T-helper 17 cell (primary cell): ENCODE measurements at regions not wholly inside any gene's neighbourhood (a gene's known extent, or its start where the extent isn't known, plus 50 kb on each side); places are given as distances from the start of the nearest gene placed in this dataset.

Experiments
- ATAC-seq: fragments of 150-1000 bp; cut with Tn5 transposase; 2 replicates; pipeline ENCODE4 v1.10.0; 2021; ENCODE audit warnings: mild to moderate bottlenecking, moderate library complexity
- DNase-seq, 3 donors: peaks; one replicate each; pipeline versions ENCODE4 v3.0.0 to v3.0.0-alpha.2; 2020 to 2021
- H3K9me3 ChIP-seq: one replicate; pipeline ENCODE4 v1.7.0; 2013; ENCODE audit warnings: low read length, mild to moderate bottlenecking; ENCODE audit not compliant: control insufficient read depth, poor library complexity, severe bottlenecking
- H3K27ac Mint-ChIP-seq: one replicate; pipeline ENCODE4 v1.8.0; 2022; ENCODE audit warnings: mild to moderate bottlenecking, moderate library complexity, mixed read lengths
- H3K27me3 Mint-ChIP-seq: one replicate; pipeline ENCODE4 v1.8.0; 2022; ENCODE audit warnings: mixed read lengths
- H3K36me3 Mint-ChIP-seq: one replicate; pipeline ENCODE4 v1.8.0; 2022; ENCODE audit warnings: low read depth, mixed read lengths
- H3K4me1 Mint-ChIP-seq: one replicate; pipeline ENCODE4 v1.8.0; 2022; ENCODE audit warnings: mild to moderate bottlenecking, mixed read lengths
- H3K4me3 Mint-ChIP-seq: one replicate; pipeline ENCODE4 v1.8.0; 2022; ENCODE audit warnings: mild to moderate bottlenecking, moderate library complexity, mixed read lengths

DNA sequence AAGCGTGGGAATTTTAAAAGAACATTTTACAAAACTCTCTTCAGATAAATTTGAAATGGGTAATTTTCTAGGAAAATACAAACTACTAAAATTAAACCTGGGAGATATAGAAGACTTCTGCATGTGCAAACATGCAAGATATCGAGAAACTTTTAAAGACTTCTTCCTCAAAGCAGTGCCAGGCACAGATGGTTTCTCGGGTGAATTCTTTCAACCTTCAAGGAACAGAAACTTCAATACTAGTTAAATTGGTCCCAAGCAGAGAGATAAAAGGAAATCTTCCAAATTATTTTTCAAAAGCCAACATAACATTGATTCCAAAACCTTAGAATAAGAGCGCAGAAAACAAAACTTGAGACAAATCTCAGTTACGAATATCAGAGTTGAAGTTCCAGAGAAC is 732.7 kb downstream of the PDCD6IP start:
- no peaks in the 10 kb centered on the region for H3K36me3 Mint-ChIP-seq
- no peak overlapping the region for H3K27ac Mint-ChIP-seq
- DNase-seq (no peak), ATAC-seq (no peak)
- no peaks in the 10 kb centered on the region for H3K4me1 Mint-ChIP-seq
- no peaks in the 10 kb centered on the region for H3K27me3 Mint-ChIP-seq
- H3K9me3 ChIP-seq, result no peaks in the 10 kb centered on the region
- H3K4me3 Mint-ChIP-seq, result no peak overlapping the region

DNA sequence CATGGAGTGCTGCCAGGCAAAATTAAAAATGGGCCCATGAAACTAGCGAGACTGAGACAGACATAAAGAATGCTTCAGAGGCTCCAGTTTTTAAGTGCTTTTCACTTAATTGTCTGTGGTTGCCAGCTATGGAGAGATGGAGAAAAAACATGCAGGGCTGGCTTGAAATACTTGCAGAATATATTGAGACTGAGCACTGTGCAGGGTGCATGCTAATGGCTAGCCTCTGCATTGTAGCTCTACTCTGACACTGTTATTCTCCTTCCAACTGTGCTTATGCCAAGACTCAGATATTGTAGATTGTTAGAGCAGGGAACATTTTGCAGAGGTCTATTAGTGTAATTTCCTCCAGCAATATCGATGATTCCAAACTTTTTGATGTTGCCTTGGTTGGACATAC is 735.0 kb downstream of the PDCD6IP start:
- Mint-ChIP-seq H3K36me3 (no peaks in the 10 kb centered on the region), H3K27ac (no peak overlapping the region), H3K4me3 (no peak overlapping the region), H3K4me1 (no peaks in the 10 kb centered on the region), H3K27me3 (no peaks in the 10 kb centered on the region)
- ATAC-seq, result no peak
- no peak for DNase-seq
- H3K9me3 ChIP-seq, result no peaks in the 10 kb centered on the region

DNA sequence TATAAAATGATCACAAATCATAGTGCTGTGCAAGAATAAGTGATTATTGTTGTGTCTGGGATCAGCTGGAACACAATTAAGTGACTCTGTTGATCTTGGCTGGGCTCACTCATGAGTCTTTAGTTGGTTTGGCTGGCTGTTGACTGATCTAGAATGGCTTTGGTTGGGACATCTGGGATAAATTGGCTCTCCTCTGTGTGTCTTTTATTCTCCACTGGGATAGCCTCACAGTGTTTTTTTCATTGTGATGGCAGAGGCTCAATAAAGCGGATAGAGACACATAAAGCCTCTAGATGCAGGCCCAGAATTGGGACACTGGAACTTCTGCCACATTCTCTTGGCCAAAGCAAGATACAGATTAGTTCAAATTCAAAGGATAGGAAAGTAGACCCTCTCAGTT is 735.6 kb downstream of the PDCD6IP start:
- Mint-ChIP-seq H3K27me3 (no peaks in the 10 kb centered on the region), H3K4me3 (no peak overlapping the region), H3K4me1 (no peaks in the 10 kb centered on the region), H3K36me3 (no peaks in the 10 kb centered on the region), H3K27ac (no peak overlapping the region)
- ATAC-seq, result no peak
- DNase-seq, result no peak
- H3K9me3 ChIP-seq, result no peaks in the 10 kb centered on the region

DNA sequence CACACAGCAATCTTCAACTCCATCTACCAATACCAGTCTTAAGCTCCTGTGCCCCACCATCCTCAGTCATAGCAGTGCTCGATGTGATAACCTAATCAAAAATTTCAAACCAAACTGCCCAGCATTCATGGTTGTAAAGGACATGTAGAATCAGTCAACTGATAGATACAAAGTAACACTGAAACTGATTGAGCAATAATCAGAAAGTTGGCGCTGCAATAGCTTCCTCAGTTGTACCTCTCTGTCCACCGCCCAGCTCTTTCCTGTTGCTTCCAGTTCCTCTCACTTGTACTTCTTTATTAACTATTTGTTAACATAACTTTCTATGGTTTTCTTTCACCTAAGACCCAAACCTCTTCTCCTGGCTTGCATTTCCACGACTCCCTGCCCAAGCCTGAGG is 745.7 kb downstream of the PDCD6IP start:
- DNase-seq, result no peak
- Mint-ChIP-seq H3K4me3 (no peak overlapping the region), H3K4me1 (no peaks in the 10 kb centered on the region), H3K27ac (no peak overlapping the region), H3K27me3 (no peaks in the 10 kb centered on the region), H3K36me3 (no peaks in the 10 kb centered on the region)
- no peak for ATAC-seq
- no peaks in the 10 kb centered on the region for H3K9me3 ChIP-seq

DNA sequence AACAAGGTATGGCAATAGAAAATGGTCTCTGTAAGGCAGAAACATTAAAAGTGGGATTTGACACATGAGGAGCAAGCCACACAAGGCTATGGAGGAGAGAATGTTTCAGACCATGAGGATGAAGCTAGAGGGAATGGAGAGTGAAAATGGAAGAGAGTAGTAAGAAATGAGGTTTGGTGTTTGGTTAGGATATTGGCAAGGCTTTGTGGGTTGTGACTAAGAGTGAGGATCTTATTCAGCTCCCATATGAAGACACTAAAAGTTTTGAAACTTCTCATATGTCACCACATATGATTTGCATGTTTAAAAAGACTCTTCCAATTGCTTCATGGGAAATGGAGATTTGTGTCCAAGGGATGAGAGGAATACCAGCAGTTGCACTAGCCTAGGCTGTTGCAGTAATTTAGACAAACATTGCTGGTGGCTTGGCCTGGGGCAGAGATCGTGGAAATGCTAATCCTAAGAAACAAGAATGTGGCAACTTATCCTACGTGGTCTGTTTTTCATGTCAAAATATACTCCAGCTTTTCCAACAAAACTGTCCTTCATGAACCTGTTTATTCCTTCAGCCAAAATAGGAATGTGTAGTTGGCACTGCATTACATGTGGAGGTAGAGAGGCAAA is 749.0 kb downstream of the PDCD6IP start:
- no peak for DNase-seq
- Mint-ChIP-seq H3K4me1 (no peaks in the 10 kb centered on the region), H3K27ac (no peak overlapping the region), H3K27me3 (no peaks in the 10 kb centered on the region), H3K4me3 (no peak overlapping the region), H3K36me3 (no peaks in the 10 kb centered on the region)
- no peaks in the 10 kb centered on the region for H3K9me3 ChIP-seq
- no peak for ATAC-seq

DNA sequence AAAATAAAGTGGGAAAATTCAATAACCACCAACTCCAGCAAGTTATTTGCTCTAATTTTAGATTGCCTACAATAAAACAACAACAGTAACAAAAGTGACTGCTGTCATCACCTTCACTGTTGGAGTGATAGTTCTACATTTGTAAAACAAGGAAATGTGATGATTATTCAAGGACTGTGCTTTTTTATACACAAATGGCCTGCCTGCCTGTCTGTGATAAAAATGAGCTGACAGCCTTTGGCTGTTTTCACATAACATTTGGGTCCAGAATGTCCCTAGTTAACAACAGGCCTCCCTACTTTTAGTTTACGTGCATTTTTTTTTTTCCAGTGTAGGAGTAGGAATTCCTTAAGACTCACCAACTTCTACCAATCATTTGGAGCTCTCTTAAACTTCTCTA is 768.8 kb downstream of the PDCD6IP start:
- Mint-ChIP-seq H3K4me3 (no peak overlapping the region), H3K36me3 (no peaks in the 10 kb centered on the region), H3K27me3 (no peaks in the 10 kb centered on the region), H3K27ac (no peak overlapping the region), H3K4me1 (no peaks in the 10 kb centered on the region)
- no peak for ATAC-seq
- H3K9me3 ChIP-seq, result no peaks in the 10 kb centered on the region
- no peak for DNase-seq

DNA sequence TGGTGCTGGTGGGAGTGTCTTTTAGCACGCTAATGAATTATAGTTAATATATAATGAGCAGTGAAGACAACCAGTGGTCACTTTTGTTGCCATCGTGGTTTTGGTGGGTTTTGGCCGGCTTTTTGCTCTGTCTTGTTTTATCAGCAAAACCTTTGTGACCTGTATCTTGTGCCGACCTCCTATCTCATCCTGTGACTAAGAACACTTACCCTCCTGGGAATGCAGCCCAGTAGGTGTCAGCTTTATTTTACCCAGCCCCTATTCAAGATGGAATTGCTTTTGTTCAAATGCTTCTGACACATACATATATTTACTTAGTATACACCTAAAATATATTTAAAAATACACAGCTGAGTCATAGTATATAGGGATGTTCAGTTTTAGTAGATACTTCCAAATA is 770.3 kb downstream of the PDCD6IP start:
- no peak for ATAC-seq
- H3K4me1 Mint-ChIP-seq, result no peaks in the 10 kb centered on the region
- H3K27me3 Mint-ChIP-seq, result no peaks in the 10 kb centered on the region
- H3K4me3 Mint-ChIP-seq, result no peak overlapping the region
- H3K36me3 Mint-ChIP-seq, result no peaks in the 10 kb centered on the region
- no peak for DNase-seq
- H3K27ac Mint-ChIP-seq, result no peak overlapping the region
- H3K9me3 ChIP-seq, result no peaks in the 10 kb centered on the region

DNA sequence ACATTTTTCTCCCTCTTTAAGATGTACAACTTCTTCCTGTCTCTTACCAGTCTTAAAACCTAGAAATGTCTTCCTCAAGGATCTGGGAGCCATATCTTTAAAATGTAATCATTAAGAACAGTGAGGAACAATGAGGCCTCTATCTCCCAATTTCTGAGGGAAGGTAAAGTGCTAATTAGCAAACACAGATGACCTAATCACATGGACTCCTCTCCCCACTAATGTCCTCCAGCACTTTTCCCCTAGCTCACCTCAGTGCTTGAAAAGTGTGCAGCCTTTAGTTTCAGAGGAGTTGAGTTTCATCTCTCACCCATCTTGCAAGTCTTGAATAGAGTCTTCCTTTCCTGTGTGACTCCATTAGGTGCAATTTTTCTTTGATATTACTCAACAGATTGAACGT is 771.0 kb downstream of the PDCD6IP start:
- DNase-seq, result no peak
- ATAC-seq, result no peak
- H3K4me3 Mint-ChIP-seq, result no peak overlapping the region
- H3K27ac Mint-ChIP-seq, result no peak overlapping the region
- no peaks in the 10 kb centered on the region for H3K9me3 ChIP-seq
- no peaks in the 10 kb centered on the region for H3K27me3 Mint-ChIP-seq
- no peaks in the 10 kb centered on the region for H3K4me1 Mint-ChIP-seq
- H3K36me3 Mint-ChIP-seq, result no peaks in the 10 kb centered on the region

DNA sequence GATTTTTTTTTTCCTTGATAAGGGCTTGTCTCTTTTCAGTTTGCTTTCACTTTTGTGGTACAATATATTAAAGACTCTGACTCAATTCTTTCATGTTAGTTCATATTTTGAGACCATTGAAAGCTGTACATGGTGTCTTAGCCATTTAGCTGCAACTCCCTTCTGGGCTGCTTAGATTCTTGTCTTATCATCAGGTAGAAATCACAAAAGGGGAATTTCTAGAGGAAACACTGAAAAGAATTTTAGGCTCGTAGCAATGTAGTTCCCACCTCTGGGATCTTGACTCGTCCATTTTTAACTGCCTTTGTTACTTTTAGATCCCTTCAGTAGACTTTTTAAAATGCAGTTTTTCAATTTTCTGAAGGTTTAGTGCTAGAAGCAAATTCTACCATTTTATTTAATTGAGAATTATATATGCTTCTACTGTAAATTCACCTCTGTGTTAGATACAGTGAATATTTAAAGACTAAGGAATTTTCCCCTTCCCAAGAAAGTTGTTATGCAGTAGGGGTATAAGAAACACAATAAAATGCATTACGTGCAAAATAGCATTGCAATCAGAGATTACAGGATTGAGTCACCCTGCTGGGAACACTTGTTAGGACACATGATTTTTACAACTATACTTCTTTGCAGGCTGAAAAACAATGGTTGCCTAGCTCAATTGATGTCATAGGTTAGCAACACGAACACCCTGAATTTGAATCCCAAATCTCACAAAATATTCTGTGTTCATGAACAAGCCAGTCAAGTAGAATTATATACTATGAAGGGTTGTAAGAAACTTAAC is 772.7 kb downstream of the PDCD6IP start:
- no peak overlapping the region for H3K27ac Mint-ChIP-seq
- no peak overlapping the region for H3K4me3 Mint-ChIP-seq
- no peaks in the 10 kb centered on the region for H3K4me1 Mint-ChIP-seq
- H3K27me3 Mint-ChIP-seq, result no peaks in the 10 kb centered on the region
- ATAC-seq (no peak), DNase-seq (no peak)
- no peaks in the 10 kb centered on the region for H3K9me3 ChIP-seq
- no peaks in the 10 kb centered on the region for H3K36me3 Mint-ChIP-seq

DNA sequence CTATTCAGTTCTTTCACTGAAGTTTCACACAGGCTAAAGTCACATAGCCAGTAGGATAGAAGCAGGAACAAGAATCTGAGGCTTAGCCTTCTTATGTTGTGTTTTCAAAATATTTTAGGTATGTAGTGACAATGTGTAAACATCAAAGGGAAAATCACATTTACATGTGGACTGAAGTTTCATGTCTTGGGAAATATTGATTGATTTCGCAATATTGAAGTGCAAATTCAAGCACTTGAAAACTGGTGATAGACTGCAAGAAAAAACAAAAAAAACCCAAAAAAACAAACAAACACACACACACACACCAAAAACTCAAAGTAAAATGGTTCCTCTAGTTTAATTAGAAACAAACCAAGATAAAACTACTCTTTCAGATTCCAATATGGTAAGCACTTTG is 773.3 kb downstream of the PDCD6IP start:
- ATAC-seq (no peak), DNase-seq (no peak)
- no peaks in the 10 kb centered on the region for H3K27me3 Mint-ChIP-seq
- no peak overlapping the region for H3K27ac Mint-ChIP-seq
- H3K4me3 Mint-ChIP-seq, result no peak overlapping the region
- no peaks in the 10 kb centered on the region for H3K9me3 ChIP-seq
- H3K36me3 Mint-ChIP-seq, result no peaks in the 10 kb centered on the region
- no peaks in the 10 kb centered on the region for H3K4me1 Mint-ChIP-seq

DNA sequence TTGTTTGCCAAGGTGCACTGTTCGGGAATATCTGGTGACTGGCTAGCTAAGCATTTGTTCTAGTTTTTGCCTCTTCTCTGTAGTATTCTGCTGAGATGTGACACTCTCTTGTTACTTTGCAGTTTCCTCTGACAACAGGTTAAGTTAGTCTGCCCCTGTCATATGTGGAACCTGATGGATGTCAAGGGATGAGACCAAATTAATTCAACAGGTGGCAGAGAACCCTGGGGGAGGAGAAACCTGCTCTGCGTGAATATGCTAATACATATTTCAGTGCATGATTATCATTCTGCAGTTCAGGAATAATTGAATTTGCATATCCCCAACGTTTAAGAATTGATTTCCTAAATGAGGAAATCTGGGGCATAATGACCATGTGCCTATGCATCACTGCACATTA is 777.3 kb downstream of the PDCD6IP start:
- Mint-ChIP-seq H3K27me3 (no peaks in the 10 kb centered on the region), H3K4me3 (no peak overlapping the region), H3K36me3 (no peaks in the 10 kb centered on the region), H3K27ac (no peak overlapping the region), H3K4me1 (no peaks in the 10 kb centered on the region)
- ATAC-seq, result no peak
- H3K9me3 ChIP-seq, result no peaks in the 10 kb centered on the region
- no peak for DNase-seq

DNA sequence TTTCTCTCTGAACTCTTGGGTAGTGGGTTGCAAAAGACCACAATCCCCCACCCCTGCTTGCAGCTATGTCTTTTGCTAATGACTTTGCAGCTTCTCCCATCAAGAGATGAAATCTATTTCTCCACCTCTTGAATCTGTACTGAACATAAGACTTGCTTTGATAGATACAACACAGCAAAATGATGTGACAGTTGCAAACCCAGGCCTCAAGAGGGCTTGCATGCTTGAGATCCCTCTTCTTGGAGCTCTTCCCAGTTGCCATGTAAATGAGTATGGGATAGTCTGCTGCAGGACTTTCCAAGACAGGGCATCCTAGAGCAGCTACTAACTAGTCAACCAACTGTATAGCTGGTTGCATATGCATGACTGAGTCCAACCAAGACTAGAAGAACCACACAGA is 783.6 kb downstream of the PDCD6IP start:
- ATAC-seq (no peak), DNase-seq (no peak)
- H3K27ac Mint-ChIP-seq, result no peak overlapping the region
- H3K4me3 Mint-ChIP-seq, result no peak overlapping the region
- H3K9me3 ChIP-seq, result no peaks in the 10 kb centered on the region
- H3K27me3 Mint-ChIP-seq, result no peaks in the 10 kb centered on the region
- H3K36me3 Mint-ChIP-seq, result no peaks in the 10 kb centered on the region
- no peaks in the 10 kb centered on the region for H3K4me1 Mint-ChIP-seq

DNA sequence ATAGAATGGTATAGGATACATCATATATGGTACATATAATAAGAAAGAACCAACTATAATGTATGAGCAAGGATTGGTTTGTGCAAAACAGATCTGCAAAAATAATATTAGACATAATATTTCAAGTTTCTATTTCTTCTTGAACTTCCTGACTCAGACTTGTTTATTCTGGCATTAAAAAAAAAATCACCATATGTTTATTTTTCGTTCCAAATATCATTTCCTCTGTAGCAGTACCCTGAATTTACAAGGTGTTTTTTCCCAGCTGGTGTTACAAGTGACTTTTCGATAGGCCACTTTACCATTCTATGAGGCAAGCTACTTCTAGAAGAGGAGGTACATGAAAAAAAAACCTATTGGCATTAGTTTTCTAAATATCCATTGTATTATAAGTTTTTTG is 785.0 kb downstream of the PDCD6IP start:
- DNase-seq (no peak), ATAC-seq (no peak)
- Mint-ChIP-seq H3K36me3 (no peaks in the 10 kb centered on the region), H3K27me3 (no peaks in the 10 kb centered on the region), H3K27ac (no peak overlapping the region), H3K4me3 (no peak overlapping the region), H3K4me1 (no peaks in the 10 kb centered on the region)
- no peaks in the 10 kb centered on the region for H3K9me3 ChIP-seq

DNA sequence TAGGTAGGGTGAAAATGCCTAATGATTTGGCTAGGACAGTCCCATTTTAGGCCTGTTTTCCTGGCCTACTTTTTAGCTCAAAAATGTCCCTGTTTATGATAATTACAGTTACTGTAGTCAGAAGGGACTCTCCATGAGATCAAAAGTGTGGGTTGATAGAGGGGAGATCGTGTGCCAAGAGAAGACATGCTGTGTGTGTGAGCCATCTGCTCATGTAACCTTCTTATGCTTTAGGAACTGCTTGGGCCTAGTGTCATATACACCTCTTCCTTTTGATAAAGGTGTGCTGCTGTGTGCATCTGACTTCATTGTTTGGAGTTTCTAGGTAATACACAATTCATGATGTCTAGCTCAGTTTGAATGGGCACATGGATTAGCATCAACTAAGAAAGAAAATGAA is 786.5 kb downstream of the PDCD6IP start:
- no peak for DNase-seq
- Mint-ChIP-seq H3K36me3 (no peaks in the 10 kb centered on the region), H3K4me1 (no peaks in the 10 kb centered on the region), H3K27ac (no peak overlapping the region), H3K27me3 (no peaks in the 10 kb centered on the region), H3K4me3 (no peak overlapping the region)
- no peak for ATAC-seq
- no peaks in the 10 kb centered on the region for H3K9me3 ChIP-seq
